GM19238 (cell line): ENCODE measurements at regions not wholly inside any gene's neighbourhood (a gene's known extent, or its start where the extent isn't known, plus 50 kb on each side); places are given as distances from the start of the nearest gene placed in this dataset.

ENCODE experiments used
- DNase-seq: peaks from one replicate; pipeline ENCODE4 v3.0.0; 2011; ENCODE audit warnings: low spot score; ENCODE audit not compliant: insufficient read length

- DNase-seq, result no peak
Measured at GRCh38 chr10:113411456-113411855, 141.4 kb upstream of the HABP2 start.

- no peak for DNase-seq
Measured at GRCh38 chr10:113412161-113412560, 140.7 kb upstream of the HABP2 start.

- DNase-seq, result no peak
Measured at GRCh38 chr10:113414543-113414942, 138.3 kb upstream of the HABP2 start.

- DNase-seq, result no peak
Measured at GRCh38 chr10:113415246-113415645, 137.6 kb upstream of the HABP2 start.

- DNase-seq, result no peak
Measured at GRCh38 chr10:113420057-113420732, 132.7 kb upstream of the HABP2 start.

GRCh38 chr10:113420733-113421675 lies 131.8 kb upstream of the HABP2 start:
- DNase-seq, result no peak

- DNase-seq, result no peak
Measured at GRCh38 chr10:113422371-113422770, 130.5 kb upstream of the HABP2 start.

GRCh38 chr10:113423981-113424721 lies 128.7 kb upstream of the HABP2 start:
- DNase-seq, result no peak

GRCh38 chr10:113425008-113425407 lies 127.8 kb upstream of the HABP2 start:
- DNase-seq, result no peak

- no peak for DNase-seq
Measured at GRCh38 chr10:113425541-113425951, 127.3 kb upstream of the HABP2 start.

GRCh38 chr10:113426181-113426877 lies 126.5 kb upstream of the HABP2 start:
- DNase-seq, result no peak

- no peak for DNase-seq
Measured at GRCh38 chr10:113427236-113427735, 125.6 kb upstream of the HABP2 start.

- no peak for DNase-seq
Measured at GRCh38 chr10:113427811-113428558, 124.9 kb upstream of the HABP2 start.

GRCh38 chr10:113430634-113431397 lies 122.0 kb upstream of the HABP2 start:
- no peak for DNase-seq

- no peak for DNase-seq
Measured at GRCh38 chr10:113431398-113432160, 121.3 kb upstream of the HABP2 start.

- DNase-seq, result no peak
Measured at GRCh38 chr10:113433711-113434110, 119.1 kb upstream of the HABP2 start.

GRCh38 chr10:113434315-113434714 lies 118.5 kb upstream of the HABP2 start:
- no peak for DNase-seq

- no peak for DNase-seq
Measured at GRCh38 chr10:113434950-113435349, 117.9 kb upstream of the HABP2 start.

- no peak for DNase-seq
Measured at GRCh38 chr10:113435881-113436280, 117.0 kb upstream of the HABP2 start.
